ENCODE measurements at regions not wholly inside any gene's neighbourhood (a gene's known extent, or its start where the extent isn't known, plus 50 kb on each side); places are given as distances from the start of the nearest gene placed in this dataset.

- no peak overlapping the region for H3K4me3 ChIP-seq (ENCODE audit: low read depth in 1 of 3, low read length in 3 of 3)
- WGBS, 3 donors: 55 to 69% (median 65%) methylated on average over 3 of the region's 3 CpGs
- H3K9me3 ChIP-seq (ENCODE audit: control insufficient read depth in 2 of 2, insufficient read depth in 1 of 2, low read depth in 1 of 2, low read length in 1 of 2): no peaks in the 10 kb centered on the region
- no peak for DNase-seq
- no peak overlapping the region for H3K27ac ChIP-seq (ENCODE audit: low read depth in 1 of 3, low read length in 2 of 3)
- no peak for FAIRE-seq
- H3K4me1 ChIP-seq (ENCODE audit: control insufficient read depth in 3 of 3, insufficient read depth in 2 of 3, low read depth in 1 of 3, low read length in 2 of 3): no peaks in the 10 kb centered on the region
- peaks cover 0 to 3% (median 0%) of the 10 kb centered on the region in 3 donors for H3K27me3 ChIP-seq (ENCODE audit: control insufficient read depth in 3 of 3, insufficient read depth in 3 of 3, low read length in 3 of 3)
- no peaks in the 10 kb centered on the region for H3K36me3 ChIP-seq (ENCODE audit: control insufficient read depth in 3 of 3, insufficient read depth in 2 of 3, low read depth in 1 of 3, low read length in 3 of 3)
These were observed 300.6 kb upstream of the IRX3 start for GRCh38 chr16:54587176-54587515.

- no peaks in the 10 kb centered on the region for H3K36me3 ChIP-seq (ENCODE audit: control insufficient read depth in 3 of 3, insufficient read depth in 2 of 3, low read depth in 1 of 3, low read length in 3 of 3)
- H3K9me3 ChIP-seq (ENCODE audit: control insufficient read depth in 2 of 2, insufficient read depth in 1 of 2, low read depth in 1 of 2, low read length in 1 of 2): peaks cover 0 to under 1% of the 10 kb centered on the region in 2 donors
- H3K4me1 ChIP-seq (ENCODE audit: control insufficient read depth in 3 of 3, insufficient read depth in 2 of 3, low read depth in 1 of 3, low read length in 2 of 3): no peaks in the 10 kb centered on the region
- H3K27ac ChIP-seq (ENCODE audit: low read depth in 1 of 3, low read length in 2 of 3): no peak overlapping the region
- no peak for DNase-seq
- 61 to 82% (median 73%) methylated on average over 4 of the region's 4 CpGs for WGBS, 3 donors
- FAIRE-seq: no peak
- peaks cover 0 to under 1% (median 0%) of the 10 kb centered on the region in 3 donors for H3K27me3 ChIP-seq (ENCODE audit: control insufficient read depth in 3 of 3, insufficient read depth in 3 of 3, low read length in 3 of 3)
- no peak overlapping the region for H3K4me3 ChIP-seq (ENCODE audit: low read depth in 1 of 3, low read length in 3 of 3)
These were observed 300.0 kb upstream of the IRX3 start for GRCh38 chr16:54586474-54587175.

- WGBS, 3 donors: 63 to 84% (median 82%) methylated on average over 14 of the region's 14 CpGs
- Histone ChIP-seq H3K9me3 (ENCODE audit: control insufficient read depth in 2 of 2, insufficient read depth in 1 of 2, low read depth in 1 of 2, low read length in 1 of 2) (peaks cover 0 to 2% of the 10 kb centered on the region in 2 donors), H3K4me1 (ENCODE audit: control insufficient read depth in 3 of 3, insufficient read depth in 2 of 3, low read depth in 1 of 3, low read length in 2 of 3) (no peaks in the 10 kb centered on the region), H3K27me3 (ENCODE audit: control insufficient read depth in 3 of 3, insufficient read depth in 3 of 3, low read length in 3 of 3) (no peaks in the 10 kb centered on the region), H3K27ac (ENCODE audit: low read depth in 1 of 3, low read length in 2 of 3) (no peak overlapping the region), H3K4me3 (ENCODE audit: low read depth in 1 of 3, low read length in 3 of 3) (no peak overlapping the region), H3K36me3 (ENCODE audit: control insufficient read depth in 3 of 3, insufficient read depth in 2 of 3, low read depth in 1 of 3, low read length in 3 of 3) (no peaks in the 10 kb centered on the region)
- no peak for FAIRE-seq
- DNase-seq: no peak
These were observed 299.4 kb upstream of the IRX3 start for GRCh38 chr16:54585998-54586340.

- DNase-seq (no peak), FAIRE-seq (no peak)
- H3K27me3 ChIP-seq (ENCODE audit: control insufficient read depth in 3 of 3, insufficient read depth in 3 of 3, low read length in 3 of 3): no peaks in the 10 kb centered on the region
- H3K4me3 ChIP-seq (ENCODE audit: low read depth in 1 of 3, low read length in 3 of 3): no peak overlapping the region
- H3K36me3 ChIP-seq (ENCODE audit: control insufficient read depth in 3 of 3, insufficient read depth in 2 of 3, low read depth in 1 of 3, low read length in 3 of 3): no peaks in the 10 kb centered on the region
- H3K4me1 ChIP-seq (ENCODE audit: control insufficient read depth in 3 of 3, insufficient read depth in 2 of 3, low read depth in 1 of 3, low read length in 2 of 3): no peaks in the 10 kb centered on the region
- H3K9me3 ChIP-seq (ENCODE audit: control insufficient read depth in 2 of 2, insufficient read depth in 1 of 2, low read depth in 1 of 2, low read length in 1 of 2): peaks cover 0 to 2% of the 10 kb centered on the region in 2 donors
- 65 to 84% (median 70%) methylated on average over 21 of the region's 21 CpGs for WGBS, 3 donors
- H3K27ac ChIP-seq (ENCODE audit: low read depth in 1 of 3, low read length in 2 of 3): no peak overlapping the region
These were observed 298.8 kb upstream of the IRX3 start for GRCh38 chr16:54585094-54585997.

DNA sequence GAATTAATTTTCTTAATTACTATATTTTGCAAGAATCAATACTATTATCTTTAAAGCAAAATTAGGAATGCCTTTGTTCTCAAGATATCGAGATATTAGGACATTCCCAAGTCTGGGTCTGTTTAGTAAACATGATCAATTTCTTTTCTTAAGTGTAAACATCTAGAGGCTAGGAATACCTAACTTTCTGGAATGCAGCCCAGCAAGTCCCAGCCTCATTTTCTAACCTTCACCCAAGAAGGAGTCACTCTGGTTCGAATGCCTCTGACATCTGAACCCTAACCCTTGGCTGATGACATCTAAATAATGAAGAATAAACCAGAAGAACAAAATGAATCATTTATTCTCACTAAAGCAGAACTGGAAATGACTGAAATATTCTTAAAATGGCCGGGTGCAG, 297.5 kb upstream of the IRX3 start:
- DNase-seq: no peak
- H3K9me3 ChIP-seq (ENCODE audit: control insufficient read depth in 2 of 2, insufficient read depth in 1 of 2, low read depth in 1 of 2, low read length in 1 of 2): peaks cover 0 to 2% of the 10 kb centered on the region in 2 donors
- H3K27ac ChIP-seq (ENCODE audit: low read depth in 1 of 3, low read length in 2 of 3): no peak overlapping the region
- no peaks in the 10 kb centered on the region for H3K4me1 ChIP-seq (ENCODE audit: control insufficient read depth in 3 of 3, insufficient read depth in 2 of 3, low read depth in 1 of 3, low read length in 2 of 3)
- WGBS, 3 donors: 46 to 62% (median 56%) methylated on average over 3 of the region's 3 CpGs
- no peak overlapping the region for H3K4me3 ChIP-seq (ENCODE audit: low read depth in 1 of 3, low read length in 3 of 3)
- no peaks in the 10 kb centered on the region for H3K36me3 ChIP-seq (ENCODE audit: control insufficient read depth in 3 of 3, insufficient read depth in 2 of 3, low read depth in 1 of 3, low read length in 3 of 3)
- H3K27me3 ChIP-seq (ENCODE audit: control insufficient read depth in 3 of 3, insufficient read depth in 3 of 3, low read length in 3 of 3): no peaks in the 10 kb centered on the region
- no peak for FAIRE-seq

DNA sequence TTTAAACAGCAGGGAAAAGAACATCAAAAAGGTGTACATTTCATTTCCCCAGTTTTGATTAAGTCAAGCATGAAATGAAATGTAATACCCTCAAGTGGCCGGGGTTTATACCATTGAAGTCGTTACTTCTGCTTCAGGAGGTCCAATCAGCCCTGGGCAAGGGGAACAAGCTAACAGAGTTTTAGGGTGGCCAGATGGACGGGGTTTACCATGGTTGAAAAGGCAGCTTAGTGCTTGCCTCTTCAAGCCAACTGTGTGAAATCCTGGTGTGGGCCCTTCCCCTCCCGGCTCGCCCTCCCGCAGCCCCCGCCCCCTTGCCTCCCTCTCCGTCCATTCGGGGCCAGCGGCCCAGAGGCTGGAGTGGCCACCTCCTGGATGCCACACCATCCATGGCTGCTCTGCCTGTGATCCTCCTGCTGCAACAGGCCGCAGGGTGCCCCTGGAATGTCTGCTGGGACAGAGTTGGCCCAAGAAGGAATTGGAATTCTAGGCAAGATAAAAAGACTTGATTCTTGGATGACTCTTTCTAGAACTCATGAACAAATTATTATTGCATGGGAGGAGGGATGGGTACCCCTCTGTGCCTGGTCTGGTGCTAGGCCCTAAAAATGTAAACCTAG, 296.2 kb upstream of the IRX3 start:
- Histone ChIP-seq H3K36me3 (ENCODE audit: control insufficient read depth in 3 of 3, insufficient read depth in 2 of 3, low read depth in 1 of 3, low read length in 3 of 3) (no peaks in the 10 kb centered on the region), H3K27me3 (ENCODE audit: control insufficient read depth in 3 of 3, insufficient read depth in 3 of 3, low read length in 3 of 3) (peaks cover 0 to 3% (median 0%) of the 10 kb centered on the region in 3 donors), H3K9me3 (ENCODE audit: control insufficient read depth in 2 of 2, insufficient read depth in 1 of 2, low read depth in 1 of 2, low read length in 1 of 2) (peaks cover 0 to 2% of the 10 kb centered on the region in 2 donors), H3K27ac (ENCODE audit: low read depth in 1 of 3, low read length in 2 of 3) (no peak overlapping the region), H3K4me1 (ENCODE audit: control insufficient read depth in 3 of 3, insufficient read depth in 2 of 3, low read depth in 1 of 3, low read length in 2 of 3) (no peaks in the 10 kb centered on the region), H3K4me3 (ENCODE audit: low read depth in 1 of 3, low read length in 3 of 3) (no peak overlapping the region)
- no peak for FAIRE-seq
- no peak for DNase-seq
- WGBS, 3 donors: 83 to 85% (median 84%) methylated on average over 11 of the region's 11 CpGs

DNA sequence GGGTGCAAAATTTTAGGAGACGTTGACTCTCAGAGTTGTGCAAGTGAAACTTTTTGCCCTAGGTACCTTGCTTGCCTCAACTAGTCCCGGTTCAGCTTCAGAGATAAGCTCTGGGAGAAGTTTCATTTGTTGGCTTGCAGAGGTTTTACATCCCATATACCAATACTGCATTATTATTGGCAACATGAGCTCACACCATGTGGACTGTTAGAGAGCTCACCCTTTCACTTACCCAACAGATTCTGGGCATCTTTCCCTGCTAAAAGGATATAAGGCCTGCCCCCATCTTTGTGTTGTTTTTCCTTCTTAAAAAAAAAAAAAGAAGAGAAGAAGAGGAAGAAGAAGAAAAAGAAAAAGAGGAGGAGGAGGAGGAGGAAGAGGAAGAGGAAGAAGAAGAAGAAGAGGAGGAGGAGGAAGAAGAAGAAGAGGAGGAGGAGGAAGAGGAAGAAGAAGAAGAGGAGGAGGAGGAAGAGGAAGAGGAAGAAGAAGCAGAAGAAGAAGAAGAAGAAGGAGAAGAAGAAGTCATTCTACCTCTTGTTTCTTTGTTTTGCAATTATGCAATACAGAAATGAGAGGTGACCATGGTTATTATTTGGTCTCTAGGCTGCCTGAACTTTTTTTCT, 292.6 kb upstream of the IRX3 start:
- 56 to 79% (median 59%) methylated on average over 2 of the region's 2 CpGs for WGBS, 3 donors
- no peak overlapping the region for H3K27ac ChIP-seq (ENCODE audit: low read depth in 1 of 3, low read length in 2 of 3)
- H3K36me3 ChIP-seq (ENCODE audit: control insufficient read depth in 3 of 3, insufficient read depth in 2 of 3, low read depth in 1 of 3, low read length in 3 of 3): no peaks in the 10 kb centered on the region
- H3K9me3 ChIP-seq (ENCODE audit: control insufficient read depth in 2 of 2, insufficient read depth in 1 of 2, low read depth in 1 of 2, low read length in 1 of 2): peaks cover 0 to 2% of the 10 kb centered on the region in 2 donors
- no peak for DNase-seq
- no peak overlapping the region for H3K4me3 ChIP-seq (ENCODE audit: low read depth in 1 of 3, low read length in 3 of 3)
- H3K27me3 ChIP-seq (ENCODE audit: control insufficient read depth in 3 of 3, insufficient read depth in 3 of 3, low read length in 3 of 3): peaks cover 0 to 21% (median 0%) of the 10 kb centered on the region in 3 donors
- no peaks in the 10 kb centered on the region for H3K4me1 ChIP-seq (ENCODE audit: control insufficient read depth in 3 of 3, insufficient read depth in 2 of 3, low read depth in 1 of 3, low read length in 2 of 3)
- FAIRE-seq: no peak

DNA sequence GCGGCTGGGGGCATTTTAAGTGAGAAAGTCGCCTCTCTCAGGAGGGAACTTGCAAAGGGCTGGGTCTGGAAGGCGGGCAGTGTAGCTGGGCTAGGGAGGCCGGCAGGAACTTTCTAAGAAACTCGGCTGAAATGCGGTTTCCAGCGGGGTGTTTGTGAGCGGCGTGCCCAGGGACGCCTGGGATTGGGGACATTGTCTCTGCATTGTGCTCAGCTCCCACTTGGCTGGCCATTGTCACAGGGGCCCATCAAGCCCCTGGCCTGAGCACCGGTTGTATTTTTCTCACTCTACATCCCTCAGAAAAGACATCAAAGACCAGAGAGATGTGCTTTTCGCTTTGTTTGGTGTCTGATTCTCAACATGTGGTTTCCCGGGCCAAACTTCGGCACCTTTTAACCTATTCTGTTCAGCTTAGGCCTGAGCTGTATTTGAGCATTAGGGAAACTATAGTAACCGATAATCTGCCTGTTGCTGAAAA, 291.1 kb upstream of the IRX3 start:
- no peak for FAIRE-seq
- Histone ChIP-seq H3K9me3 (ENCODE audit: control insufficient read depth in 2 of 2, insufficient read depth in 1 of 2, low read depth in 1 of 2, low read length in 1 of 2) (peaks cover 0 to 2% of the 10 kb centered on the region in 2 donors), H3K4me3 (ENCODE audit: low read depth in 1 of 3, low read length in 3 of 3) (no peak overlapping the region), H3K36me3 (ENCODE audit: control insufficient read depth in 3 of 3, insufficient read depth in 2 of 3, low read depth in 1 of 3, low read length in 3 of 3) (no peaks in the 10 kb centered on the region), H3K4me1 (ENCODE audit: control insufficient read depth in 3 of 3, insufficient read depth in 2 of 3, low read depth in 1 of 3, low read length in 2 of 3) (no peaks in the 10 kb centered on the region), H3K27me3 (ENCODE audit: control insufficient read depth in 3 of 3, insufficient read depth in 3 of 3, low read length in 3 of 3) (peaks cover 0 to 21% (median 0%) of the 10 kb centered on the region in 3 donors), H3K27ac (ENCODE audit: low read depth in 1 of 3, low read length in 2 of 3) (no peak overlapping the region)
- WGBS, 3 donors: 43 to 53% (median 51%) methylated on average over 15 of the region's 15 CpGs
- no peak for DNase-seq

Measured in small intestine (tissue), 7 donors.